ENCODE measurements at regions not wholly inside any gene's neighbourhood (a gene's known extent, or its start where the extent isn't known, plus 50 kb on each side); places are given as distances from the start of the nearest gene placed in this dataset.

DNA sequence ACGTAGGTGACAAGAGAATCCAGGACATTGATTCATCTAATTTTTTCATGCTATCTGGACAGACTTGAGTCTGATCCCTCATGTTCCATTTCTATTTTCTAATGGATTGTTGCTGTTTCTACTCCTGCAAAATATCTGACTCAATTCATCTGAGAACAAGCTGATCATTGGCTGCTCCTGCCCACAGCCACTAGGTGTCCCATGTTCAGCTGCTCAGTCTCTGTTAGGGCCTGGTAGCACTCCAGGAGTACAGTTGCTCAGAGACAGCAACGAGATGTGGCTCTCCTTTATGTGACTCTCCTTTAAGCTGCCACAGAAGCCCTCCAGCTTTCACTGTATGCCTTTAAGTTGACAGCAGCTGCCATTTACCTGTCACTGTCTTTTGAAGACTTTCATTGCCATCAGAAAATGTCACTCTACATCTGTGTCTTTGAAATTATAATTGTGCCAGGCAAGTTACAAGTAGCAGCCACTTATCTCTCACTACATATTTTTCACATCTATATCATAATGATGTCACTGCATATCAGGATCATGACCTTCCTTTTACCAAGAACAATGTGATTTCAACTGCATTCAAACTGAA lies 1944.2 kb upstream of the NUDT12 start:
- H3K4me3 Mint-ChIP-seq = no peak overlapping the region
- ChIA-PET POLR2A (no interaction called here), CTCF (no interaction called here)
- no peaks in the 10 kb centered on the region for H3K36me3 ChIP-seq (ENCODE audit: control insufficient read depth in 2 of 2, extremely low read depth in 1 of 2, insufficient read depth in 1 of 2, low read length in 1 of 2)
- no peak overlapping the region for H3K27ac ChIP-seq (ENCODE audit: low read length)
- 33% methylated on average over 1 of the region's 2 CpGs for WGBS (ENCODE audit: insufficient coverage)
- peaks cover 6 to 22% (median 16%) of the 10 kb centered on the region in 3 donors for H3K9me3 Mint-ChIP-seq
- H3K27me3 Mint-ChIP-seq = no peaks in the 10 kb centered on the region
- no peaks in the 10 kb centered on the region for H3K4me1 ChIP-seq (ENCODE audit: control insufficient read depth in 1 of 2, extremely low read depth in 1 of 2, insufficient read depth in 2 of 2, low read length in 2 of 2)
- H3K4me1 Mint-ChIP-seq = no peaks in the 10 kb centered on the region
- H3K4me3 ChIP-seq (ENCODE audit: control insufficient read depth in 1 of 2, extremely low read depth in 1 of 2, low read length in 1 of 2) = no peak overlapping the region
- no peaks in the 10 kb centered on the region for H3K36me3 Mint-ChIP-seq
- DNase-seq (no peak), ATAC-seq (replicated peaks in 1 of 4) (no peak)
- no peaks in the 10 kb centered on the region for H3K9me3 ChIP-seq
- no peak overlapping the region for H3K27ac Mint-ChIP-seq
- no peaks in the 10 kb centered on the region for H3K27me3 ChIP-seq (replicated peaks in 1 of 2; ENCODE audit: control insufficient read depth in 2 of 2, extremely low read depth in 1 of 2, insufficient read depth in 2 of 2, low read length in 1 of 2)

DNA sequence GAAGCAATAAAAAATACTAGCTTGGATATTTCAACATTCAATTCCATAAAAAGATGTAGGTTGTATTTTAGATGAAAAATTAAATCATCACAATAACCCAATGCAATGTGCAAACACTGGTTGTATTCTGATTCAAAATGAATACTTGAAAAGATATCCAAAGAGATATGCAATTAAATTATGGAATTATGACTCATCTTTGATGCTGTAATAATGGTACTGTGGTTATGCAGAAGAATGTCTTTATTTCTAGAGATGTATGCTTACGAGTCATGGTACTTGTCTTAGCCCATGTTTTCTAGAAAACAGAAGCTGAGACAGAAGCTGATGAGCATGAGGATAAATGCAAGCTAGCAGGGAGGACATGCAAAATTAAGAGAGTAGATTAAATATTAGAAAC lies 1941.4 kb upstream of the NUDT12 start:
- H3K4me1 ChIP-seq (ENCODE audit: control insufficient read depth in 1 of 2, extremely low read depth in 1 of 2, insufficient read depth in 2 of 2, low read length in 2 of 2) = no peaks in the 10 kb centered on the region
- no peaks in the 10 kb centered on the region for H3K27me3 ChIP-seq (replicated peaks in 1 of 2; ENCODE audit: control insufficient read depth in 2 of 2, extremely low read depth in 1 of 2, insufficient read depth in 2 of 2, low read length in 1 of 2)
- Mint-ChIP-seq H3K27me3 (no peaks in the 10 kb centered on the region), H3K9me3 (peaks cover 0 to 19% (median 15%) of the 10 kb centered on the region in 3 donors), H3K36me3 (no peaks in the 10 kb centered on the region), H3K4me3 (no peak overlapping the region), H3K4me1 (no peaks in the 10 kb centered on the region), H3K27ac (no peak overlapping the region)
- no CpG with 5 or more reads among the region's 1 CpG for WGBS (ENCODE audit: insufficient coverage)
- no peak overlapping the region for H3K27ac ChIP-seq (ENCODE audit: low read length)
- ATAC-seq (replicated peaks in 1 of 4) = no peak
- CTCF ChIA-PET = no interaction called here
- H3K36me3 ChIP-seq (ENCODE audit: control insufficient read depth in 2 of 2, extremely low read depth in 1 of 2, insufficient read depth in 1 of 2, low read length in 1 of 2) = no peaks in the 10 kb centered on the region
- H3K9me3 ChIP-seq = no peaks in the 10 kb centered on the region
- POLR2A ChIA-PET = no interaction called here
- no peak overlapping the region for H3K4me3 ChIP-seq (ENCODE audit: control insufficient read depth in 1 of 2, extremely low read depth in 1 of 2, low read length in 1 of 2)
- DNase-seq = no peak

DNA sequence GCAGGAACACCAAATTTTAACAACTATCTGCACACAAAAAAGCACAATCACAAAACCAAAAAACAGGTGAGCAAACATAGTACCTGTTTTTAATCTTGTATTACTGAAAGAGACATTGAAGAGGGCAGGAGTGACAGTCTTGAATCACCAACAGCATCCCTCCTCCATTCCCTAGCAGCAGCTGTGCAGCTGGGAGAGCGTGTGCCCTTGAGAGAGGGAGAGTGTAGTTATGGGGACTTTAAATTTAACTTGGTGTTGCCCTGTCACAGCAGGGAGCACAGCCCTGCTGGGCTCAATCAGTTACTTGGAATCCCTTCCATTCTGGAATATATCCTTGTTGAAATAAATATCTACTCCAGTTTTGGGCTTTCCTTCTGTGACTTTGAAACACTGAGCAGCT lies 1938.7 kb upstream of the NUDT12 start:
- ATAC-seq (replicated peaks in 1 of 4) (no peak), DNase-seq (no peak)
- Mint-ChIP-seq H3K4me1 (no peaks in the 10 kb centered on the region), H3K36me3 (no peaks in the 10 kb centered on the region), H3K4me3 (no peak overlapping the region), H3K9me3 (peaks cover 4 to 17% (median 10%) of the 10 kb centered on the region in 3 donors), H3K27me3 (no peaks in the 10 kb centered on the region), H3K27ac (no peak overlapping the region)
- no peaks in the 10 kb centered on the region for H3K4me1 ChIP-seq (ENCODE audit: control insufficient read depth in 1 of 2, extremely low read depth in 1 of 2, insufficient read depth in 2 of 2, low read length in 2 of 2)
- no peaks in the 10 kb centered on the region for H3K9me3 ChIP-seq
- ChIA-PET POLR2A (no interaction called here), CTCF (no interaction called here)
- no peak overlapping the region for H3K4me3 ChIP-seq (ENCODE audit: control insufficient read depth in 1 of 2, extremely low read depth in 1 of 2, low read length in 1 of 2)
- no peak overlapping the region for H3K27ac ChIP-seq (ENCODE audit: low read length)
- H3K27me3 ChIP-seq (replicated peaks in 1 of 2; ENCODE audit: control insufficient read depth in 2 of 2, extremely low read depth in 1 of 2, insufficient read depth in 2 of 2, low read length in 1 of 2) = no peaks in the 10 kb centered on the region
- no CpG with 5 or more reads among the region's 1 CpG for whole genome bisulfite sequencing (ENCODE audit: insufficient coverage)
- no peaks in the 10 kb centered on the region for H3K36me3 ChIP-seq (ENCODE audit: control insufficient read depth in 2 of 2, extremely low read depth in 1 of 2, insufficient read depth in 1 of 2, low read length in 1 of 2)

DNA sequence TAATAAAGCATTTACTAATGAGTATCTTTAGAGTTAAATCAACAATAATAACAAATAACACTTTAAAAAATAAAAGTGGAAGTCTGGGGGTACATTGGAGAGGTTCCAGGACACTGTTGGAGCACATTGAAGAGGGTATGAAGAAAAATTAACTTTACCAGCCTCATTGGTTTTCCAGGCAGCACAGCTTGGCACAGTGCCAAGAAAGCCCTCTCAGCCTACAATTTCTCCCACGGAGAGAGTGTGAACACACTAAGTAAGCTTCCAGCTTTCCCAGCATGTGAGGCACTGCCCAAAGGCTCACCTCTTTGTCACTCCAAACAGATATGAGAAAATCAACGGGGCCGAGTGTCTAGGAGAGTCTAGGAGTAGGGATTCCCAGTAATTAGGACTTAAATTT lies 1912.8 kb upstream of the NUDT12 start:
- ATAC-seq (replicated peaks in 1 of 4) (no peak), DNase-seq (no peak)
- POLR2A ChIA-PET = no interaction called here
- Histone ChIP-seq H3K4me3 (ENCODE audit: control insufficient read depth in 1 of 2, extremely low read depth in 1 of 2, low read length in 1 of 2) (no peak overlapping the region), H3K27ac (ENCODE audit: low read length) (no peak overlapping the region), H3K9me3 (no peaks in the 10 kb centered on the region), H3K36me3 (ENCODE audit: control insufficient read depth in 2 of 2, extremely low read depth in 1 of 2, insufficient read depth in 1 of 2, low read length in 1 of 2) (no peaks in the 10 kb centered on the region), H3K4me1 (ENCODE audit: control insufficient read depth in 1 of 2, extremely low read depth in 1 of 2, insufficient read depth in 2 of 2, low read length in 2 of 2) (no peaks in the 10 kb centered on the region), H3K27me3 (replicated peaks in 1 of 2; ENCODE audit: control insufficient read depth in 2 of 2, extremely low read depth in 1 of 2, insufficient read depth in 2 of 2, low read length in 1 of 2) (no peaks in the 10 kb centered on the region)
- no peaks in the 10 kb centered on the region for H3K27me3 Mint-ChIP-seq
- CTCF ChIA-PET = no interaction called here
- H3K27ac Mint-ChIP-seq = no peak overlapping the region
- H3K4me1 Mint-ChIP-seq = no peaks in the 10 kb centered on the region
- peaks cover 4 to 10% (median 8%) of the 10 kb centered on the region in 3 donors for H3K9me3 Mint-ChIP-seq
- H3K36me3 Mint-ChIP-seq = no peaks in the 10 kb centered on the region
- H3K4me3 Mint-ChIP-seq = no peak overlapping the region
- no CpG with 5 or more reads among the region's 3 CpGs for WGBS (ENCODE audit: insufficient coverage)

DNA sequence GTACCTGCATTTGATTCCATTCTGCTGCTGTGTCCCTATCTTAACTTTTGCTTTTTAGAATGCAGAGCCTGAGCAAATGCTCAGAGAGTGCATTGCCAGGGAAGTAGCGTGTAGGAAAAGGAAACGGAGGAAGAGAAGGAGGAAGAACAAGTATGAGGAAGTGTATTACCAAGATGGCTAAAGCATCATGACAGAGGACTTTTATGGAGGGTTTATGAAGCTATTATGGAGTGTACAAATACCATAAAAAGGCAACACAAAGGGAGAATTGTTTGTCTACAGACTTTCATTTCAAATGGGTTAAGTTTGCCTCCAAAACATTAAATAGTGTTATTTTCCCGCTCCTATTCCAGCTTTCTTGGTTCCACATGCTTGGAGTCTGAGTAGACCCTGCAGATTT lies 1899.8 kb upstream of the NUDT12 start:
- H3K36me3 Mint-ChIP-seq = no peaks in the 10 kb centered on the region
- H3K4me3 Mint-ChIP-seq = no peak overlapping the region
- no peak for ATAC-seq (replicated peaks in 1 of 4)
- H3K9me3 Mint-ChIP-seq = peaks cover 16 to 27% (median 21%) of the 10 kb centered on the region in 3 donors
- H3K27ac Mint-ChIP-seq = no peak overlapping the region
- H3K27ac ChIP-seq (ENCODE audit: low read length) = no peak overlapping the region
- 89% methylated on average over 3 of the region's 3 CpGs for WGBS (ENCODE audit: insufficient coverage)
- no peaks in the 10 kb centered on the region for H3K36me3 ChIP-seq (ENCODE audit: control insufficient read depth in 2 of 2, extremely low read depth in 1 of 2, insufficient read depth in 1 of 2, low read length in 1 of 2)
- no peak overlapping the region for H3K4me3 ChIP-seq (ENCODE audit: control insufficient read depth in 1 of 2, extremely low read depth in 1 of 2, low read length in 1 of 2)
- no peak for DNase-seq
- no peaks in the 10 kb centered on the region for H3K9me3 ChIP-seq
- H3K27me3 ChIP-seq (replicated peaks in 1 of 2; ENCODE audit: control insufficient read depth in 2 of 2, extremely low read depth in 1 of 2, insufficient read depth in 2 of 2, low read length in 1 of 2) = no peaks in the 10 kb centered on the region
- CTCF ChIA-PET = interaction anchor here in 1 of 2 donors (0.6 kb wide), 1 partner anchor 1286 kb away, joined by 4 read pairs; no protein-coding TSS in a partner anchor
- H3K4me1 Mint-ChIP-seq = no peaks in the 10 kb centered on the region
- H3K27me3 Mint-ChIP-seq = no peaks in the 10 kb centered on the region
- no peaks in the 10 kb centered on the region for H3K4me1 ChIP-seq (ENCODE audit: control insufficient read depth in 1 of 2, extremely low read depth in 1 of 2, insufficient read depth in 2 of 2, low read length in 2 of 2)
- POLR2A ChIA-PET = no interaction called here

DNA sequence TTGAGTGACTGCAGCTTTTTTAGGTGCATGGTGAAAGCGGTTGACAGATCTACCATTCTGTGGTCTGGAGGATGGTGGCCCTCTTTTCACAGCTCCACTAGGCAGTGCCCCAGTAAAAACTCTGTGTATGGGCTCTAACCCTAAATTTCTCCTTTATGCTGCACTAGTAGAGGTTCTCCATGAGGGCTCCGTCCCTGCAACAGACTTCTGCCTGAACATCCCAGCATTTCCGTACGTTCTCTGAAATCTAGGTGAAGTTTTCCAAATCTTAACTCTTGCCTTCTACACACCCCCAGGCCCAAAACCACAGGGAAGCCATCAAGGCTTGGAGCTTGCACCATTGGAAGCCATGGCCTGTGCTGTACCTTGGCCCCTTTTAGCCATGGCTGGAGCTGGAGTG lies 1898.1 kb upstream of the NUDT12 start:
- no peaks in the 10 kb centered on the region for H3K27me3 ChIP-seq (replicated peaks in 1 of 2; ENCODE audit: control insufficient read depth in 2 of 2, extremely low read depth in 1 of 2, insufficient read depth in 2 of 2, low read length in 1 of 2)
- Mint-ChIP-seq H3K27me3 (no peaks in the 10 kb centered on the region), H3K4me3 (no peak overlapping the region), H3K4me1 (no peaks in the 10 kb centered on the region), H3K27ac (no peak overlapping the region), H3K36me3 (no peaks in the 10 kb centered on the region), H3K9me3 (peaks cover 12 to 27% (median 26%) of the 10 kb centered on the region in 3 donors)
- no peak overlapping the region for H3K27ac ChIP-seq (ENCODE audit: low read length)
- no peaks in the 10 kb centered on the region for H3K9me3 ChIP-seq
- no peak for ATAC-seq (replicated peaks in 1 of 4)
- no peaks in the 10 kb centered on the region for H3K36me3 ChIP-seq (ENCODE audit: control insufficient read depth in 2 of 2, extremely low read depth in 1 of 2, insufficient read depth in 1 of 2, low read length in 1 of 2)
- ChIA-PET POLR2A (interaction anchor here in 1 of 2 donors (0.7 kb wide), 1 partner anchor 1146 kb away, joined by 3 read pairs; no protein-coding TSS in a partner anchor), CTCF (no interaction called here)
- no peaks in the 10 kb centered on the region for H3K4me1 ChIP-seq (ENCODE audit: control insufficient read depth in 1 of 2, extremely low read depth in 1 of 2, insufficient read depth in 2 of 2, low read length in 2 of 2)
- H3K4me3 ChIP-seq (ENCODE audit: control insufficient read depth in 1 of 2, extremely low read depth in 1 of 2, low read length in 1 of 2) = no peak overlapping the region
- 95% methylated on average over 3 of the region's 4 CpGs for WGBS (ENCODE audit: insufficient coverage)
- no peak for DNase-seq

All from T-cell (primary cell).